LNCaP clone FGC (cell line): ENCODE measurements at regions not wholly inside any gene's neighbourhood (a gene's known extent, or its start where the extent isn't known, plus 50 kb on each side); places are given as distances from the start of the nearest gene placed in this dataset.
"Not testable (repeated sequence)": the region's sequence is repeated elsewhere in the genome, so short reads cannot be mapped to it uniquely, and the experiment has no call there.

ENCODE experiments used
- DNase-seq: peaks from one replicate; pipeline ENCODE4 v3.0.0-alpha.2; 2011; ENCODE audit warnings: low read depth
- H3K4me3 ChIP-seq: 2 replicates; pipeline ENCODE4 v1.5.1; 2011; ENCODE audit warnings: mild to moderate bottlenecking, low read depth, low read length, control low read depth
- CTCF ChIP-seq: IDR thresholded peaks from 2 replicates; pipeline ENCODE4 v1.5.1; 2012; ENCODE audit warnings: mild to moderate bottlenecking; ENCODE audit not compliant: control insufficient read depth, insufficient read depth; ENCODE audit errors: extremely low read depth

DNA sequence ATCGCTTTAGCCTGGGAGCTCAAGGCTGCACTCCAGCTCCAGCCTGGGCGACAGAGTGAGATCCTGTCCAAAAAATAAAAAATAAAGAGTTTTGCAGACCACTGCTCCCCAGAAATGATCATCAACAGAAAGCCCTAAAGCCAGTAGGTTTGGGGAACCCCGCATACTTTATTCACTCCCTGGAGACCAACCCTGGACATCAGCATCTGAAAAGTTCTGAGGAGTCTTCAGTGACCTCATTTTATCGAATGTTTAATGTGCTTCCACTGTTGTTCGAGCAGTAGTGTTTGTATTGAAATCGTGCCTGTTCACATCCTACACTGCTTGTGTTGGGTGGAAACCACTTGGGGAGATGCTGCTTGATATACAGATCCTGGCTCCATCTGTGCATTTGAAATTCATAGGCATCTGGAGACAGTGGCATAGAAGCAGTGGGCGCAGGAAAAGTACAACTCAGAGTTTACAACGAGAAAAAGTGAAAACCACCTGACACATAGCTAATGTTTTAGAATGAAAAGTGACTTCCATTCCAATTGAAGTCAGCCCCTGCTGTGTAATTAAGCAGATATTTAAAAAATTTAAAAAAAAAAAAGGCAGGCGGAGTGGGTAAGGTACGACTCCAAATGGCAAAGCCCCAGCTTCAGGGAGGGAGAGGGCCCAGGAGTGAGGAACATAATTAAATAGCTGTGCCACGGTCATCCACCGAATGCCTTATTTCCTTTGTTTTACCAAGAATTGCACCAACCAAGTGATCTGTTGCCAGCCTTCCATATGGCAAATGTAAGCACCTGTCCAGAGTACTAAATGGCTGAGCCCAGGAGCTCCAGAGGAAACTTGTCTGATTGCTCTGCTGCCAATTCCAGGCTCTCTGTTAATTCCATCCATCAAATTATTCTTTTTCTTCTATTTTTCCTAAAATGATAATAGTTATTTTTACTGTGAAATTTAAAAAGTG lies 100.4 kb upstream of the NAA20 start:
- DNase-seq = no peak
- no peak for TF ChIP-seq CTCF
- no peak overlapping the region for H3K4me3 ChIP-seq

- no peak overlapping the region for H3K4me3 ChIP-seq
- no peak for DNase-seq
- TF ChIP-seq CTCF = no peak
Measured at GRCh38 chr20:19918965-19919329, 98.2 kb upstream of the NAA20 start.

GRCh38 chr20:19920381-19921138 lies 96.6 kb upstream of the NAA20 start:
- TF ChIP-seq CTCF = no peak
- DNase-seq = no peak

GRCh38 chr20:19921284-19921793 lies 95.8 kb upstream of the NAA20 start:
- no peak for TF ChIP-seq CTCF
- no peak overlapping the region for H3K4me3 ChIP-seq
- DNase-seq = peak; percentile 31

More at GRCh38 chr20:19920381-19921138, 96.6 kb upstream of the NAA20 start:
- H3K4me3 ChIP-seq = no peak overlapping the region

GRCh38 chr20:19921829-19922228 lies 95.3 kb upstream of the NAA20 start:
- H3K4me3 ChIP-seq, DNase-seq: not testable (repeated sequence)

- DNase-seq = no peak
- no peak overlapping the region for H3K4me3 ChIP-seq
- TF ChIP-seq CTCF = no peak
Measured at GRCh38 chr20:19922716-19923115, 94.4 kb upstream of the NAA20 start.

GRCh38 chr20:19923762-19924161 lies 93.4 kb upstream of the NAA20 start:
- TF ChIP-seq CTCF = no peak
- H3K4me3 ChIP-seq = no peak overlapping the region
- no peak for DNase-seq
